HepG2 (cell line): ENCODE measurements at regions not wholly inside any gene's neighbourhood (a gene's known extent, or its start where the extent isn't known, plus 50 kb on each side); places are given as distances from the start of the nearest gene placed in this dataset.

Source experiments
- ATAC-seq: fragments of 200-7000 bp; cut with Tn5 transposase; 3 replicates; pipeline ENCODE4 v1.9.1; 2020; ENCODE audit warnings: mild to moderate bottlenecking, moderate library complexity
- BruUV-seq: library from RNA; stranded (reverse); fragments of 400-500 nt; replicated peaks from 2 replicates; lab custom pipeline; 2021; lab: Mats Ljungman, UMichigan
- CTCF ChIA-PET: fragments of 300-600 bp; formaldehyde crosslinking; extraction: SDS; loops from one replicate; lab custom pipeline; 2021; ENCODE audit warnings: low total read pairs, inconsistent platforms, low intra/inter-chr PET ratio; lab: Yijun Ruan, JAX
- POLR2A ChIA-PET: fragments of 350-600 bp; sonication (Branson Sonifier 250); formaldehyde crosslinking; loops from one replicate; lab custom pipeline; 2020; ENCODE audit warnings: antibody characterized with exemption, inconsistent platforms; lab: Yijun Ruan, JAX
- DNase-seq: peaks from one replicate; pipeline ENCODE4 v3.0.0-alpha.2; 2015; ENCODE audit warnings: low spot score
- FAIRE-seq: peaks from 3 replicates; lab custom pipeline; 2011; peaks lifted over from hg19 to GRCh38; lab: Jason Lieb, UNC
- H2AFZ ChIP-seq: one replicate; pipeline ENCODE4 v1.6.1; 2011; ENCODE audit warnings: low read length, inconsistent platforms
- H3K27ac ChIP-seq: fragments of 300-600 bp; 3 replicates; pipeline ENCODE4 v1.8.0; 2011; ENCODE audit warnings: mixed run types, mild to moderate bottlenecking, mixed read lengths, low read length, inconsistent platforms; ENCODE audit not compliant: insufficient read depth; ENCODE audit errors: extremely low read length
- H3K27me3 ChIP-seq, 2 experiments: fragments of 200-600 bp in 1 of 2; 2 replicates in 1 of 2; 3 replicates in 1 of 2; pipeline versions ENCODE4 v1.6.0 to v1.8.0; 2011; ENCODE audit warnings: low read length in 2 of 2, mild to moderate bottlenecking in 2 of 2, moderate library complexity in 2 of 2, inconsistent platforms in 1 of 2; ENCODE audit not compliant: insufficient read depth in 2 of 2, control insufficient read depth in 1 of 2
- H3K36me3 ChIP-seq, 2 experiments: fragments of 200-600 bp in 1 of 2; replicated peaks in 1 of 2; 2 replicates in 1 of 2; 3 replicates in 1 of 2; pipeline versions ENCODE4 v1.5.1 to v1.8.0; 2011; ENCODE audit warnings: low read length in 2 of 2, inconsistent platforms in 1 of 2; ENCODE audit not compliant: insufficient read depth in 2 of 2, control insufficient read depth in 1 of 2
- H3K4me1 ChIP-seq: 2 replicates; pipeline ENCODE4 v1.5.1; 2012; ENCODE audit warnings: low read length, inconsistent platforms; ENCODE audit not compliant: insufficient read depth
- H3K4me2 ChIP-seq: 2 replicates; pipeline ENCODE4 v1.6.0; 2011; ENCODE audit warnings: low read depth, low read length, inconsistent platforms
- H3K4me3 ChIP-seq, 3 experiments: fragments of 200-600 bp in 1 of 3; sonication (generic), shearing (Covaris generic) in 1 of 3; replicated peaks in 1 of 3; 2 replicates each; pipeline ENCODE4 v1.5.1; 2011 to 2016; ENCODE audit warnings: low read length in 3 of 3, inconsistent platforms in 2 of 3, low read depth in 2 of 3, mild to moderate bottlenecking in 2 of 3, control low read depth in 1 of 3, mixed read lengths in 1 of 3; ENCODE audit not compliant: insufficient read depth in 1 of 3
- H3K79me2 ChIP-seq: one replicate; pipeline ENCODE4 v1.6.1; 2011; ENCODE audit warnings: low read length, inconsistent platforms; ENCODE audit not compliant: insufficient read depth
- H3K9ac ChIP-seq: 2 replicates; pipeline ENCODE4 v1.6.0; 2011; ENCODE audit warnings: mild to moderate bottlenecking, low read depth, low read length, inconsistent platforms; ENCODE audit not compliant: insufficient read depth
- H3K9me3 ChIP-seq: 2 replicates; pipeline ENCODE4 v1.5.1; 2012; ENCODE audit warnings: mild to moderate bottlenecking, low read length
- H4K20me1 ChIP-seq: 2 replicates; pipeline ENCODE4 v1.6.0; 2011; ENCODE audit warnings: inconsistent platforms, mild to moderate bottlenecking, low read length, moderate library complexity; ENCODE audit not compliant: insufficient read depth
- ATF6 ChIP-seq: sonication (generic); formaldehyde crosslinking; conservative IDR thresholded peaks from 2 replicates; pipeline ENCODE4 v1.4.0; 2020; ENCODE audit warnings: missing genetic modification reagents
- HOXA7 ChIP-seq: sonication (generic); formaldehyde crosslinking; IDR thresholded peaks from 2 replicates; pipeline ENCODE4 v1.8.1; 2022; ENCODE audit warnings: mild to moderate bottlenecking, missing genetic modification reagents, moderate library complexity
- NR2C2 ChIP-seq: sonication (generic); formaldehyde crosslinking; IDR thresholded peaks from 2 replicates; pipeline ENCODE4 v1.4.0; 2020; ENCODE audit warnings: missing genetic modification reagents, mild to moderate bottlenecking, moderate library complexity, borderline replicate concordance
- PHF8 ChIP-seq: sonication (generic); formaldehyde crosslinking; IDR thresholded peaks from 2 replicates; pipeline ENCODE4 v1.5.0; 2020; ENCODE audit warnings: missing genetic modification reagents
- SKIL ChIP-seq: sonication (generic); formaldehyde crosslinking; IDR thresholded peaks from 2 replicates; pipeline ENCODE4 v1.8.0; 2022; ENCODE audit warnings: missing genetic modification reagents, mild to moderate bottlenecking, moderate library complexity, borderline replicate concordance
- SRF ChIP-seq: IDR thresholded peaks from 2 replicates; pipeline ENCODE4 v1.6.1; 2011; ENCODE audit warnings: mild to moderate bottlenecking, low read depth, low read length, moderate library complexity
- ZBTB7A ChIP-seq: sonication (generic); formaldehyde crosslinking; IDR thresholded peaks from 2 replicates; pipeline ENCODE4 v1.8.0; 2022; ENCODE audit warnings: mild to moderate bottlenecking, missing genetic modification reagents
- ZC3H13 ChIP-seq: sonication (generic); formaldehyde crosslinking; IDR thresholded peaks from 2 replicates; pipeline ENCODE4 v1.8.1; 2023; ENCODE audit warnings: mild to moderate bottlenecking, missing genetic modification reagents, moderate library complexity
- ZFP90 ChIP-seq: sonication (generic); formaldehyde crosslinking; IDR thresholded peaks from 2 replicates; pipeline ENCODE4 v1.8.0; 2022; ENCODE audit warnings: missing genetic modification reagents, mild to moderate bottlenecking, inconsistent platforms, borderline replicate concordance
- ZNF138 ChIP-seq: sonication (generic); formaldehyde crosslinking; IDR thresholded peaks from 2 replicates; pipeline ENCODE4 v1.5.0; 2020; ENCODE audit warnings: mild to moderate bottlenecking, low read depth, missing genetic modification reagents
- ZNF570 ChIP-seq: sonication (generic); formaldehyde crosslinking; IDR thresholded peaks from 2 replicates; pipeline ENCODE4 v1.4.0; 2020; ENCODE audit warnings: mild to moderate bottlenecking, missing genetic modification reagents, borderline replicate concordance
- WGBS: methylation state at CpG from one replicate; pipeline ENCODE4 v1.1.6; 2017; ENCODE audit warnings: low lambda C conversion rate; 5-methylcytosine and 5-hydroxymethylcytosine counted together
- in situ Hi-C: cut with HindIII; loops from 2 replicates; pipeline ENCODE4 v1.10.0; 2017; ENCODE audit warnings: low pct_unique_long_range_greater_than_20kb; ENCODE audit not compliant: extremely low pct_ligation_motif_present
- intact Hi-C: fragments of 100-400 bp; cut with micrococcal nuclease; formaldehyde crosslinking; loops from one replicate; pipeline ENCODE4 v1.10.0; 2022; ENCODE audit not compliant: unreplicated experiment
- TF ChIP-seq, protein P1 (sequence below): sonication (generic); formaldehyde crosslinking; conservative IDR thresholded peaks from 2 replicates; pipeline ENCODE4 v1.4.0; 2020; ENCODE audit warnings: missing genetic modification reagents
- TF ChIP-seq, protein P2 (sequence below): sonication (generic); formaldehyde crosslinking; conservative IDR thresholded peaks from 2 replicates; pipeline ENCODE4 v1.4.0; 2020; ENCODE audit warnings: missing genetic modification reagents
- TF ChIP-seq, protein P3 (sequence below): sonication (generic); formaldehyde crosslinking; IDR thresholded peaks from 2 replicates; pipeline ENCODE4 v1.4.0; 2020; ENCODE audit warnings: missing genetic modification reagents

- Histone ChIP-seq H2AFZ (no peak overlapping the region), H3K27me3 (no peaks in the 10 kb centered on the region), H3K9me3 (peaks cover 96% of the 10 kb centered on the region), H3K4me2 (no peak overlapping the region), H3K4me1 (no peaks in the 10 kb centered on the region), H3K27ac (no peak overlapping the region), H3K9ac (no peak overlapping the region), H3K79me2 (no peaks in the 10 kb centered on the region), H3K4me3 (no peak overlapping the region), H4K20me1 (no peaks in the 10 kb centered on the region), H3K36me3 (no peaks in the 10 kb centered on the region)
- WGBS: 0% methylated on average over 1 of the region's 1 CpG
- intact Hi-C loops (no loop called here), in situ Hi-C loops (no loop called here)
- DNase-seq (no peak), FAIRE-seq (no peak), ATAC-seq (no peak)
- ChIA-PET POLR2A (no interaction called here), CTCF (no interaction called here)
- BruUV-seq: no TSS peak
- TF ChIP-seq ZNF570 (CRISPR knock-in tag) (no peak), SRF (no peak), PHF8 (no peak), ZFP90 (CRISPR knock-in tag) (no peak), SKIL (CRISPR knock-in tag) (no peak), NR2C2 (no peak), ZBTB7A (CRISPR knock-in tag) (no peak), ATF6 (no peak), HOXA7 (CRISPR knock-in tag) (no peak), ZC3H13 (no peak), ZNF138 (CRISPR knock-in tag) (no peak)
- TF ChIP-seq, protein P1, sequence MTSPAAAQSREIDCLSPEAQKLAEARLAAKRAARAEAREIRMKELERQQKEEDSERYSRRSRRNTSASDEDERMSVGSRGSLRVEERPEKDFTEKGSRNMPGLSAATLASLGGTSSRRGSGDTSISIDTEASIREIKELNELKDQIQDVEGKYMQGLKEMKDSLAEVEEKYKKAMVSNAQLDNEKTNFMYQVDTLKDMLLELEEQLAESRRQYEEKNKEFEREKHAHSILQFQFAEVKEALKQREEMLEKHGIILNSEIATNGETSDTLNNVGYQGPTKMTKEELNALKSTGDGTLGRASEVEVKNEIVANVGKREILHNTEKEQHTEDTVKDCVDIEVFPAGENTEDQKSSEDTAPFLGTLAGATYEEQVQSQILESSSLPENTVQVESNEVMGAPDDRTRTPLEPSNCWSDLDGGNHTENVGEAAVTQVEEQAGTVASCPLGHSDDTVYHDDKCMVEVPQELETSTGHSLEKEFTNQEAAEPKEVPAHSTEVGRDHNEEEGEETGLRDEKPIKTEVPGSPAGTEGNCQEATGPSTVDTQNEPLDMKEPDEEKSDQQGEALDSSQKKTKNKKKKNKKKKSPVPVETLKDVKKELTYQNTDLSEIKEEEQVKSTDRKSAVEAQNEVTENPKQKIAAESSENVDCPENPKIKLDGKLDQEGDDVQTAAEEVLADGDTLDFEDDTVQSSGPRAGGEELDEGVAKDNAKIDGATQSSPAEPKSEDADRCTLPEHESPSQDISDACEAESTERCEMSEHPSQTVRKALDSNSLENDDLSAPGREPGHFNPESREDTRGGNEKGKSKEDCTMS (CRISPR knock-in tag): no peak
- TF ChIP-seq, protein P2, sequence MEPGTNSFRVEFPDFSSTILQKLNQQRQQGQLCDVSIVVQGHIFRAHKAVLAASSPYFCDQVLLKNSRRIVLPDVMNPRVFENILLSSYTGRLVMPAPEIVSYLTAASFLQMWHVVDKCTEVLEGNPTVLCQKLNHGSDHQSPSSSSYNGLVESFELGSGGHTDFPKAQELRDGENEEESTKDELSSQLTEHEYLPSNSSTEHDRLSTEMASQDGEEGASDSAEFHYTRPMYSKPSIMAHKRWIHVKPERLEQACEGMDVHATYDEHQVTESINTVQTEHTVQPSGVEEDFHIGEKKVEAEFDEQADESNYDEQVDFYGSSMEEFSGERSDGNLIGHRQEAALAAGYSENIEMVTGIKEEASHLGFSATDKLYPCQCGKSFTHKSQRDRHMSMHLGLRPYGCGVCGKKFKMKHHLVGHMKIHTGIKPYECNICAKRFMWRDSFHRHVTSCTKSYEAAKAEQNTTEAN (CRISPR knock-in tag): no peak
- TF ChIP-seq, protein P3, sequence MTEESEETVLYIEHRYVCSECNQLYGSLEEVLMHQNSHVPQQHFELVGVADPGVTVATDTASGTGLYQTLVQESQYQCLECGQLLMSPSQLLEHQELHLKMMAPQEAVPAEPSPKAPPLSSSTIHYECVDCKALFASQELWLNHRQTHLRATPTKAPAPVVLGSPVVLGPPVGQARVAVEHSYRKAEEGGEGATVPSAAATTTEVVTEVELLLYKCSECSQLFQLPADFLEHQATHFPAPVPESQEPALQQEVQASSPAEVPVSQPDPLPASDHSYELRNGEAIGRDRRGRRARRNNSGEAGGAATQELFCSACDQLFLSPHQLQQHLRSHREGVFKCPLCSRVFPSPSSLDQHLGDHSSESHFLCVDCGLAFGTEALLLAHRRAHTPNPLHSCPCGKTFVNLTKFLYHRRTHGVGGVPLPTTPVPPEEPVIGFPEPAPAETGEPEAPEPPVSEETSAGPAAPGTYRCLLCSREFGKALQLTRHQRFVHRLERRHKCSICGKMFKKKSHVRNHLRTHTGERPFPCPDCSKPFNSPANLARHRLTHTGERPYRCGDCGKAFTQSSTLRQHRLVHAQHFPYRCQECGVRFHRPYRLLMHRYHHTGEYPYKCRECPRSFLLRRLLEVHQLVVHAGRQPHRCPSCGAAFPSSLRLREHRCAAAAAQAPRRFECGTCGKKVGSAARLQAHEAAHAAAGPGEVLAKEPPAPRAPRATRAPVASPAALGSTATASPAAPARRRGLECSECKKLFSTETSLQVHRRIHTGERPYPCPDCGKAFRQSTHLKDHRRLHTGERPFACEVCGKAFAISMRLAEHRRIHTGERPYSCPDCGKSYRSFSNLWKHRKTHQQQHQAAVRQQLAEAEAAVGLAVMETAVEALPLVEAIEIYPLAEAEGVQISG: no peak
Observed at GRCh38 chr10:108691126-108691525, 1232.2 kb downstream of the XPNPEP1 start.
